Upper lobe of left lung (tissue), 6 donors: ENCODE measurements at regions not wholly inside any gene's neighbourhood (a gene's known extent, or its start where the extent isn't known, plus 50 kb on each side); places are given as distances from the start of the nearest gene placed in this dataset.
A peak's percentile ranks its signal among the peaks of the same experiment; 100 is the strongest.

Experiments
- ATAC-seq, 2 donors: fragments of 200-7000 bp; cut with Tn5 transposase; one replicate each; pipeline ENCODE4 v1.9.1; 2022; ENCODE audit warnings: mild to moderate bottlenecking in 2 of 2, moderate library complexity in 2 of 2; ENCODE audit not compliant: low FRiP score in 2 of 2
- DNase-seq, 2 donors: peaks; one replicate each; pipeline ENCODE4 v3.0.0-alpha.2; 2019 to 2020
- H3K27ac ChIP-seq, 4 donors: fragments of 200-600 bp; sonication (generic); one replicate each; pipeline ENCODE4 v1.5.1; 2016 to 2019
- H3K27me3 ChIP-seq, 4 donors: fragments of 200-600 bp; sonication (generic); one replicate each; pipeline ENCODE4 v1.5.1; 2017 to 2019
- H3K36me3 ChIP-seq, 4 donors: fragments of 200-600 bp; sonication (generic); one replicate each; pipeline ENCODE4 v1.5.1; 2016 to 2019
- H3K4me1 ChIP-seq, 4 donors: fragments of 200-600 bp; sonication (generic); one replicate each; pipeline ENCODE4 v1.5.1; 2018 to 2019
- H3K4me3 ChIP-seq, 4 donors: fragments of 200-600 bp; sonication (generic); one replicate each; pipeline ENCODE4 v1.5.1; 2017 to 2019; ENCODE audit warnings: mild to moderate bottlenecking in 2 of 4, moderate library complexity in 1 of 4
- H3K9me3 ChIP-seq, 4 donors: fragments of 200-600 bp; sonication (generic); one replicate each; pipeline ENCODE4 v1.5.1; 2018 to 2019
- CTCF ChIP-seq, 6 experiments: fragments of 450-650 bp in 4 of 6; fragments of 200-600 bp in 2 of 6; sonication (generic) in 2 of 6; IDR thresholded peaks; one replicate each; pipeline ENCODE4 v1.5.1; 2016 to 2019; ENCODE audit warnings: antibody characterized with exemption in 6 of 6
- EP300 ChIP-seq, 4 donors: sonication (generic); formaldehyde crosslinking; IDR thresholded peaks; one replicate each; pipeline ENCODE4 v1.5.1; 2017; ENCODE audit warnings: antibody characterized with exemption in 4 of 4, control low read depth in 2 of 4
- POLR2A ChIP-seq, 4 donors: fragments of 450-650 bp; IDR thresholded peaks; one replicate each; pipeline ENCODE4 v1.5.1; 2016 to 2017; ENCODE audit warnings: antibody characterized with exemption in 4 of 4, mild to moderate bottlenecking in 2 of 4
- POLR2AphosphoS5 ChIP-seq, 2 donors: sonication (generic); formaldehyde crosslinking; IDR thresholded peaks; one replicate each; pipeline ENCODE4 v1.5.1; 2017; ENCODE audit warnings: antibody characterized with exemption in 2 of 2
- WGBS, 2 donors: methylation state at CpG; one replicate each; pipeline ENCODE4 v1.1.5; 2017 to 2018; 5-methylcytosine and 5-hydroxymethylcytosine counted together
- donor health status: DM: no; HTN: no; CAD: no; lungs with moderate emphysema.
- donor health status: DM: no; HTN: yes; CAD: no; lungs with severe emphysema.

- WGBS, 2 donors = 61 to 63% methylated on average over 7 of the region's 7 CpGs
- H3K4me1 ChIP-seq = peaks cover 0 to 11% (median 5%) of the 10 kb centered on the region in 4 donors
- no peaks in the 10 kb centered on the region for H3K9me3 ChIP-seq
- DNase-seq (no peak), ATAC-seq (no peak)
- H3K4me3 ChIP-seq = peak overlapping the region in 3 of 4 donors; percentile 37 to 48 (median 48)
- H3K27me3 ChIP-seq = no peaks in the 10 kb centered on the region
- TF ChIP-seq POLR2AphosphoS5 (IDR thresholded peaks at IDR 0.05) (no peak), CTCF (IDR thresholded peaks at IDR 0.05) (no peak), POLR2A (IDR thresholded peaks at IDR 0.05) (no peak), EP300 (IDR thresholded peaks at IDR 0.05) (no peak)
- peak overlapping the region in 2 of 4 donors; percentile 35 to 56 for H3K27ac ChIP-seq
- peaks cover 0 to 13% (median 3%) of the 10 kb centered on the region in 4 donors for H3K36me3 ChIP-seq
Observed at GRCh38 chr7:65731129-65731528, 141.7 kb upstream of the VKORC1L1 start.

- WGBS, 2 donors = 10 to 37% methylated on average over 9 to 26 of the region's 27 CpGs
- Histone ChIP-seq H3K9me3 (no peaks in the 10 kb centered on the region), H3K4me1 (peaks cover 0 to 11% (median 5%) of the 10 kb centered on the region in 4 donors), H3K27me3 (no peaks in the 10 kb centered on the region), H3K27ac (peak overlapping the region in 2 of 4 donors; percentile 35 to 56), H3K36me3 (peaks cover 0 to 9% (median under 1%) of the 10 kb centered on the region in 4 donors), H3K4me3 (peak overlapping the region in 3 of 4 donors; percentile 37 to 48 (median 48))
- peak; percentile 50 to 82 for DNase-seq
- ATAC-seq = peak; percentile 64 to 89
- TF ChIP-seq POLR2AphosphoS5 (IDR thresholded peaks at IDR 0.05) (no peak), CTCF (IDR thresholded peaks at IDR 0.05) (peak in 4 of 6 experiments; percentile 18 to 41 (median 21)), POLR2A (IDR thresholded peaks at IDR 0.05) (peak in 1 of 4 donors; percentile 16)
Observed at GRCh38 chr7:65731562-65732035, 141.3 kb upstream of the VKORC1L1 start.

GRCh38 chr7:65744406-65744805, 128.5 kb upstream of the VKORC1L1 start:
- no peaks in the 10 kb centered on the region for H3K9me3 ChIP-seq
- H3K36me3 ChIP-seq = peaks cover 0 to 11% (median 0%) of the 10 kb centered on the region in 4 donors
- H3K27ac ChIP-seq = peak overlapping the region in 1 of 4 donors; percentile 69
- H3K27me3 ChIP-seq = no peaks in the 10 kb centered on the region
- 68 to 82% methylated on average over 2 of the region's 2 CpGs for whole genome bisulfite sequencing, 2 donors
- TF ChIP-seq EP300 (IDR thresholded peaks at IDR 0.05) = no peak
- TF ChIP-seq POLR2AphosphoS5 (IDR thresholded peaks at IDR 0.05) = no peak
- no peak for TF ChIP-seq CTCF (IDR thresholded peaks at IDR 0.05)
- no peak for TF ChIP-seq POLR2A (IDR thresholded peaks at IDR 0.05)
- H3K4me3 ChIP-seq = no peak overlapping the region
- DNase-seq (no peak), ATAC-seq (no peak)
- peaks cover 8 to 14% (median 12%) of the 10 kb centered on the region in 4 donors for H3K4me1 ChIP-seq

DNA sequence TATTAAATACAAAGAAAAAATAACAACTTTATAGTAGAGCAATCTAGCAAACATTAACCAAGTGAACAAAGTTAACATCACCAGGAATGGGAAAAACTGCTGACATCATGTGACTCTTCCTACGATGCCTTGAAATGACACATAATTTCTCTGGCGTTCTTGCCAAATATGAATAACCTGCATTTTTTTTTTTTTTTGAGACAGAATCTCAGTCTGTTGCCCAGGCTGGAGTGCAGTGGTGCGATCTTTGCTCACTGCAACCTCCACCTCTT, 126.5 kb upstream of the VKORC1L1 start:
- ATAC-seq (no peak), DNase-seq (no peak)
- TF ChIP-seq POLR2AphosphoS5 (IDR thresholded peaks at IDR 0.05) (no peak), CTCF (IDR thresholded peaks at IDR 0.05) (no peak), POLR2A (IDR thresholded peaks at IDR 0.05) (no peak), EP300 (IDR thresholded peaks at IDR 0.05) (no peak)
- Histone ChIP-seq H3K4me1 (peaks cover 13 to 25% (median 20%) of the 10 kb centered on the region in 4 donors), H3K4me3 (no peak overlapping the region), H3K27me3 (no peaks in the 10 kb centered on the region), H3K27ac (peak overlapping the region in 2 of 4 donors; percentile 30 to 53), H3K9me3 (no peaks in the 10 kb centered on the region), H3K36me3 (no peaks in the 10 kb centered on the region)
- 59 to 70% methylated on average over 3 of the region's 3 CpGs for WGBS, 2 donors

DNA sequence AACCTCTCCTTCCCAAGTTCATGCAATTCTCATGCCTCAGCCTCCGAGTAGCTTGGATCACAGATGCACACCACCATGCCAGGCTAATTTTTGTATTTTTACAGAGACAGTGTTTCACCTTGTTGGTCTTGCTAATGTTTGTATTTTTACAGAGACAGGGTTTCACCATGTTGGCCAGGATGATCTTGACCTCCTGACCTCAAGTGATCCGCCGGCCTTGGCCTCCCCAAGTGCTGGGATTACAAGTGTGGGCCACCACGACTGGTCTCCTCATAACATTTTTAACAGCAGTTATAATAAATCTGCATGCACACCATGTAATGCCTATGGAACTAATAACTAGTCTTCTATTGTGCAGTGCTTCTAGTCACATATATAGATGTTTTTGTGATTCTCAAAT, 123.8 kb upstream of the VKORC1L1 start:
- no peak overlapping the region for H3K27ac ChIP-seq
- WGBS, 2 donors = 95 to 100% methylated on average over 4 of the region's 4 CpGs
- no peak overlapping the region for H3K4me3 ChIP-seq
- DNase-seq (no peak), ATAC-seq (no peak)
- no peaks in the 10 kb centered on the region for H3K27me3 ChIP-seq
- peaks cover 19 to 33% (median 23%) of the 10 kb centered on the region in 4 donors for H3K4me1 ChIP-seq
- no peaks in the 10 kb centered on the region for H3K9me3 ChIP-seq
- H3K36me3 ChIP-seq = peaks cover 0 to 3% (median 0%) of the 10 kb centered on the region in 4 donors
- TF ChIP-seq CTCF (IDR thresholded peaks at IDR 0.05) (no peak), POLR2AphosphoS5 (IDR thresholded peaks at IDR 0.05) (no peak), POLR2A (IDR thresholded peaks at IDR 0.05) (no peak), EP300 (IDR thresholded peaks at IDR 0.05) (no peak)
